NCI-H1048 (cell line): ENCODE measurements at regions not wholly inside any gene's neighbourhood (a gene's known extent, or its start where the extent isn't known, plus 50 kb on each side); places are given as distances from the start of the nearest gene placed in this dataset.

Experiments
- DNase-seq: peaks from one replicate; lab custom pipeline; 2025; lab: John Stamatoyannopoulos, UW

- no peak for DNase-seq
These were observed 819.1 kb downstream of the GRID1 start for GRCh38 chr10:85547460-85548023.

DNA sequence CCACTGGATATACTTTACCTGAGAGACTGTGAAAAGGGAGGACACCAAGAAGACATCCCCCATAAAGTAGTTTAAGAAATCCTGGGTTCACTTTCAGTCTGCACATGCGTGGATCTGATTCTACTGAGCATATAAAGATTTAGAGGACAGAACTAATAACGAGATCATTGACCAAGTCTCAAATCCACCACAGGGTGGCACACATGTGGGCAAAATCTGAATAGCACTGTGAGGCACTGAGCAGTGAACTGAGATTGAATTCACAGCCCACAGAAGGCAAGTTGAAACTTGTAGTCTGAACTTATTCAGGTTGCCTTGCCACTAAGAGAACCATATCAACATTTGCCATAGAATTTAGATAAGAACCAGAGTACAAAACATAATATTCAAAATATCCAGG, 818.6 kb downstream of the GRID1 start:
- no peak for DNase-seq
